SK-N-SH treated with all-trans-retinoic acid at 6 μM for 48 hours (cell line): ENCODE measurements at regions not wholly inside any gene's neighbourhood (a gene's known extent, or its start where the extent isn't known, plus 50 kb on each side); places are given as distances from the start of the nearest gene placed in this dataset.

Source experiments
- ARNTL ChIP-seq: fragments of 450-650 bp; formaldehyde crosslinking; IDR thresholded peaks from 2 replicates; pipeline ENCODE4 v1.5.0; 2020; ENCODE audit warnings: low read depth, mild to moderate bottlenecking, moderate library complexity, borderline replicate concordance
- ESRRG ChIP-seq: fragments of 250-450 bp; sonication (Bioruptor Pico); IDR thresholded peaks from 2 replicates; pipeline ENCODE4 v1.6.1; 2021; ENCODE audit warnings: mild to moderate bottlenecking
- ISL1 ChIP-seq: fragments of 250-450 bp; sonication (Bioruptor Pico); IDR thresholded peaks from 2 replicates; pipeline ENCODE4 v2.1.2; 2022; ENCODE audit warnings: mild to moderate bottlenecking, moderate library complexity
- PPARA ChIP-seq: fragments of 250-450 bp; sonication (Bioruptor Pico); IDR thresholded peaks from 2 replicates; pipeline ENCODE4 v1.5.0; 2020; ENCODE audit warnings: mild to moderate bottlenecking, borderline replicate concordance
- RARB ChIP-seq: fragments of 250-450 bp; sonication (Bioruptor Pico); IDR thresholded peaks from 2 replicates; pipeline ENCODE4 v1.8.0; 2021; ENCODE audit warnings: mild to moderate bottlenecking, moderate library complexity
- SNAI2 ChIP-seq: fragments of 250-450 bp; sonication (Bioruptor Pico); IDR thresholded peaks from 2 replicates; pipeline ENCODE4 v1.5.0; 2020; ENCODE audit warnings: mild to moderate bottlenecking, moderate library complexity
- ZC3H10 ChIP-seq: fragments of 250-450 bp; sonication (Bioruptor Pico); IDR thresholded peaks from 2 replicates; pipeline ENCODE4 v1.5.1; 2021; ENCODE audit warnings: mild to moderate bottlenecking, moderate library complexity
- ZFP3 ChIP-seq: fragments of 250-450 bp; sonication (Bioruptor Pico); IDR thresholded peaks from 2 replicates; pipeline ENCODE4 v1.5.0; 2020; ENCODE audit warnings: mild to moderate bottlenecking, moderate library complexity
- ZNF565 ChIP-seq: fragments of 450-650 bp; formaldehyde crosslinking; conservative IDR thresholded peaks from 2 replicates; pipeline ENCODE4 v1.5.0; 2020; ENCODE audit warnings: low read depth, mild to moderate bottlenecking, moderate library complexity
- ZNF8 ChIP-seq: fragments of 450-650 bp; formaldehyde crosslinking; IDR thresholded peaks from 2 replicates; pipeline ENCODE4 v1.5.0; 2020; ENCODE audit warnings: mild to moderate bottlenecking, moderate library complexity
- TF ChIP-seq, protein P1 (sequence below): fragments of 250-450 bp; sonication (Bioruptor Pico); IDR thresholded peaks from 2 replicates; pipeline ENCODE4 v1.5.1; 2021; ENCODE audit warnings: mild to moderate bottlenecking, moderate library complexity
- TF ChIP-seq, protein P2 (sequence below): fragments of 250-450 bp; sonication (Bioruptor Pico); IDR thresholded peaks from 2 replicates; pipeline ENCODE4 v1.8.0; 2021; ENCODE audit warnings: low read depth, mild to moderate bottlenecking, moderate library complexity, borderline replicate concordance
- TF ChIP-seq, protein P3 (sequence below): fragments of 250-450 bp; sonication (Bioruptor Pico); IDR thresholded peaks from 2 replicates; pipeline ENCODE4 v1.8.0; 2020; ENCODE audit warnings: mild to moderate bottlenecking, moderate library complexity, borderline replicate concordance
- TF ChIP-seq, protein P4 (sequence below): fragments of 250-450 bp; sonication (Bioruptor Pico); IDR thresholded peaks from 2 replicates; pipeline ENCODE4 v1.5.1; 2020; ENCODE audit warnings: low read depth, mild to moderate bottlenecking, moderate library complexity

DNA sequence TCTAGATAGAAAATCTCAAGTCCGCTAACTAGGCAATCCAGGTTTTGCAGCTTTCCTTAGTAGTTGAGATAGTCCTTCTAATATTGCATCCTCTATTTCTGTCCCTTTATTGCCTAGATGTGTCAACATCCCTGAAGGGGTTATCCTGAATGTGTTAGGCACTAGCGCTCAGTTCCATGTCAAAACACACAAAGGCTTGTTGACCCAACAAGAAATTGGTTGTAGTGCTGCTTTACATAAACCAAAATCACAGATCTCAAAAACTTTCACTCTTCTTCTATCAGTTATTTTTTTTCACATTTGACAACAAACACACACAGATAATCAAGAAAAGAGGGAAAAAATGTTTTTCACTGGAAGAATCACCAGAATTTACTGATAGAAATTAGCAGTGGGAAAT, 51.4 kb upstream of the SOX2 start:
- no peak for TF ChIP-seq ZC3H10
- no peak for TF ChIP-seq ZFP3 (CRISPR knock-in tag)
- TF ChIP-seq RARB, result no peak
- no peak for TF ChIP-seq SNAI2 (CRISPR knock-in tag)
- TF ChIP-seq ZNF8 (CRISPR knock-in tag), result no peak
- no peak for TF ChIP-seq ARNTL
- no peak for TF ChIP-seq ZNF565 (CRISPR knock-in tag)
- no peak for TF ChIP-seq ESRRG (CRISPR knock-in tag)
- TF ChIP-seq PPARA (CRISPR knock-in tag), result no peak
- TF ChIP-seq, protein P1, sequence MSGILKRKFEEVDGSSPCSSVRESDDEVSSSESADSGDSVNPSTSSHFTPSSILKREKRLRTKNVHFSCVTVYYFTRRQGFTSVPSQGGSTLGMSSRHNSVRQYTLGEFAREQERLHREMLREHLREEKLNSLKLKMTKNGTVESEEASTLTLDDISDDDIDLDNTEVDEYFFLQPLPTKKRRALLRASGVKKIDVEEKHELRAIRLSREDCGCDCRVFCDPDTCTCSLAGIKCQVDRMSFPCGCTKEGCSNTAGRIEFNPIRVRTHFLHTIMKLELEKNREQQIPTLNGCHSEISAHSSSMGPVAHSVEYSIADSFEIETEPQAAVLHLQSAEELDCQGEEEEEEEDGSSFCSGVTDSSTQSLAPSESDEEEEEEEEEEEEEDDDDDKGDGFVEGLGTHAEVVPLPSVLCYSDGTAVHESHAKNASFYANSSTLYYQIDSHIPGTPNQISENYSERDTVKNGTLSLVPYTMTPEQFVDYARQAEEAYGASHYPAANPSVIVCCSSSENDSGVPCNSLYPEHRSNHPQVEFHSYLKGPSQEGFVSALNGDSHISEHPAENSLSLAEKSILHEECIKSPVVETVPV (CRISPR knock-in tag), result no peak
- TF ChIP-seq, protein P2, sequence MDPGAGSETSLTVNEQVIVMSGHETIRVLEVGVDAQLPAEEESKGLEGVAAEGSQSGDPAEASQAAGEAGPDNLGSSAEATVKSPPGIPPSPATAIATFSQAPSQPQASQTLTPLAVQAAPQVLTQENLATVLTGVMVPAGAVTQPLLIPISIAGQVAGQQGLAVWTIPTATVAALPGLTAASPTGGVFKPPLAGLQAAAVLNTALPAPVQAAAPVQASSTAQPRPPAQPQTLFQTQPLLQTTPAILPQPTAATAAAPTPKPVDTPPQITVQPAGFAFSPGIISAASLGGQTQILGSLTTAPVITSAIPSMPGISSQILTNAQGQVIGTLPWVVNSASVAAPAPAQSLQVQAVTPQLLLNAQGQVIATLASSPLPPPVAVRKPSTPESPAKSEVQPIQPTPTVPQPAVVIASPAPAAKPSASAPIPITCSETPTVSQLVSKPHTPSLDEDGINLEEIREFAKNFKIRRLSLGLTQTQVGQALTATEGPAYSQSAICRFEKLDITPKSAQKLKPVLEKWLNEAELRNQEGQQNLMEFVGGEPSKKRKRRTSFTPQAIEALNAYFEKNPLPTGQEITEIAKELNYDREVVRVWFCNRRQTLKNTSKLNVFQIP (CRISPR knock-in tag), result no peak
- TF ChIP-seq, protein P3, sequence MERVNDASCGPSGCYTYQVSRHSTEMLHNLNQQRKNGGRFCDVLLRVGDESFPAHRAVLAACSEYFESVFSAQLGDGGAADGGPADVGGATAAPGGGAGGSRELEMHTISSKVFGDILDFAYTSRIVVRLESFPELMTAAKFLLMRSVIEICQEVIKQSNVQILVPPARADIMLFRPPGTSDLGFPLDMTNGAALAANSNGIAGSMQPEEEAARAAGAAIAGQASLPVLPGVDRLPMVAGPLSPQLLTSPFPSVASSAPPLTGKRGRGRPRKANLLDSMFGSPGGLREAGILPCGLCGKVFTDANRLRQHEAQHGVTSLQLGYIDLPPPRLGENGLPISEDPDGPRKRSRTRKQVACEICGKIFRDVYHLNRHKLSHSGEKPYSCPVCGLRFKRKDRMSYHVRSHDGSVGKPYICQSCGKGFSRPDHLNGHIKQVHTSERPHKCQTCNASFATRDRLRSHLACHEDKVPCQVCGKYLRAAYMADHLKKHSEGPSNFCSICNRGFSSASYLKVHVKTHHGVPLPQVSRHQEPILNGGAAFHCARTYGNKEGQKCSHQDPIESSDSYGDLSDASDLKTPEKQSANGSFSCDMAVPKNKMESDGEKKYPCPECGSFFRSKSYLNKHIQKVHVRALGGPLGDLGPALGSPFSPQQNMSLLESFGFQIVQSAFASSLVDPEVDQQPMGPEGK (CRISPR knock-in tag), result no peak
- TF ChIP-seq ISL1 (CRISPR knock-in tag), result no peak
- TF ChIP-seq, protein P4, sequence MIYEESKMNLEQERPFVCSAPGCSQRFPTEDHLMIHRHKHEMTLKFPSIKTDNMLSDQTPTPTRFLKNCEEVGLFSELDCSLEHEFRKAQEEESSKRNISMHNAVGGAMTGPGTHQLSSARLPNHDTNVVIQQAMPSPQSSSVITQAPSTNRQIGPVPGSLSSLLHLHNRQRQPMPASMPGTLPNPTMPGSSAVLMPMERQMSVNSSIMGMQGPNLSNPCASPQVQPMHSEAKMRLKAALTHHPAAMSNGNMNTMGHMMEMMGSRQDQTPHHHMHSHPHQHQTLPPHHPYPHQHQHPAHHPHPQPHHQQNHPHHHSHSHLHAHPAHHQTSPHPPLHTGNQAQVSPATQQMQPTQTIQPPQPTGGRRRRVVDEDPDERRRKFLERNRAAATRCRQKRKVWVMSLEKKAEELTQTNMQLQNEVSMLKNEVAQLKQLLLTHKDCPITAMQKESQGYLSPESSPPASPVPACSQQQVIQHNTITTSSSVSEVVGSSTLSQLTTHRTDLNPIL (CRISPR knock-in tag), result no peak
